Stimulated activated naive CD8-positive, alpha-beta T cell treated with anti-CD3 and anti-CD28 coated beads, Interleukin-15, Interleukin-2, amounts not matched to agents 100 ng/mL and 50 ng/mL, for 24 hours (primary cell): ENCODE measurements at regions not wholly inside any gene's neighbourhood (a gene's known extent, or its start where the extent isn't known, plus 50 kb on each side); places are given as distances from the start of the nearest gene placed in this dataset.
"Not testable (repeated sequence)": the region's sequence is repeated elsewhere in the genome, so short reads cannot be mapped to it uniquely, and the experiment has no call there.

Experiments
- H3K27ac Mint-ChIP-seq: one replicate; pipeline ENCODE4 v1.8.0; 2021; ENCODE audit warnings: mild to moderate bottlenecking, mixed read lengths
- H3K27me3 Mint-ChIP-seq: one replicate; pipeline ENCODE4 v1.8.0; 2021; ENCODE audit warnings: mixed read lengths
- H3K36me3 Mint-ChIP-seq: one replicate; pipeline ENCODE4 v1.8.0; 2021; ENCODE audit warnings: low read depth, mixed read lengths
- H3K4me1 Mint-ChIP-seq: one replicate; pipeline ENCODE4 v1.8.0; 2021; ENCODE audit warnings: low read depth, mixed read lengths
- H3K4me3 Mint-ChIP-seq: one replicate; pipeline ENCODE4 v1.8.0; 2021; ENCODE audit warnings: mild to moderate bottlenecking, mixed read lengths
- H3K9me3 Mint-ChIP-seq: one replicate; pipeline ENCODE4 v1.8.0; 2021; ENCODE audit warnings: mixed read lengths

GRCh38 chr6:57822448-57822847, 505.0 kb downstream of the PRIM2 start:
- H3K27me3 Mint-ChIP-seq: peaks cover 40% of the 10 kb centered on the region
- H3K9me3 Mint-ChIP-seq, H3K36me3 Mint-ChIP-seq, H3K27ac Mint-ChIP-seq, H3K4me3 Mint-ChIP-seq, H3K4me1 Mint-ChIP-seq: not testable (repeated sequence)

GRCh38 chr6:57822896-57823358, 505.5 kb downstream of the PRIM2 start:
- no peaks in the 10 kb centered on the region for H3K4me1 Mint-ChIP-seq
- no peak overlapping the region for H3K27ac Mint-ChIP-seq
- no peak overlapping the region for H3K4me3 Mint-ChIP-seq
- H3K9me3 Mint-ChIP-seq: no peaks in the 10 kb centered on the region
- H3K36me3 Mint-ChIP-seq: no peaks in the 10 kb centered on the region
- H3K27me3 Mint-ChIP-seq: peaks cover 37% of the 10 kb centered on the region

GRCh38 chr6:57837622-57838209, 520.3 kb downstream of the PRIM2 start:
- H3K4me1 Mint-ChIP-seq, H3K36me3 Mint-ChIP-seq, H3K9me3 Mint-ChIP-seq, H3K27ac Mint-ChIP-seq, H3K4me3 Mint-ChIP-seq: not testable (repeated sequence)
- peaks cover 14% of the 10 kb centered on the region for H3K27me3 Mint-ChIP-seq

- H3K9me3 Mint-ChIP-seq, H3K4me3 Mint-ChIP-seq, H3K4me1 Mint-ChIP-seq, H3K27ac Mint-ChIP-seq, H3K36me3 Mint-ChIP-seq: not testable (repeated sequence)
- H3K27me3 Mint-ChIP-seq: peaks cover 12% of the 10 kb centered on the region
Measured at GRCh38 chr6:57841551-57841950, 524.1 kb downstream of the PRIM2 start.

GRCh38 chr6:57853745-57854407, 536.4 kb downstream of the PRIM2 start:
- H3K4me3 Mint-ChIP-seq, H3K9me3 Mint-ChIP-seq, H3K4me1 Mint-ChIP-seq, H3K27ac Mint-ChIP-seq, H3K36me3 Mint-ChIP-seq: not testable (repeated sequence)
- peaks cover 19% of the 10 kb centered on the region for H3K27me3 Mint-ChIP-seq

- H3K27ac Mint-ChIP-seq, H3K4me3 Mint-ChIP-seq, H3K36me3 Mint-ChIP-seq, H3K27me3 Mint-ChIP-seq, H3K4me1 Mint-ChIP-seq, H3K9me3 Mint-ChIP-seq: not testable (repeated sequence)
Measured at GRCh38 chr6:57860481-57861315, 543.3 kb downstream of the PRIM2 start.

GRCh38 chr6:57870083-57870482, 552.7 kb downstream of the PRIM2 start:
- not testable (repeated sequence) for H3K36me3 Mint-ChIP-seq, H3K9me3 Mint-ChIP-seq, H3K27me3 Mint-ChIP-seq, H3K27ac Mint-ChIP-seq, H3K4me1 Mint-ChIP-seq, H3K4me3 Mint-ChIP-seq

GRCh38 chr6:57873424-57873823, 556.0 kb downstream of the PRIM2 start:
- H3K9me3 Mint-ChIP-seq, H3K27ac Mint-ChIP-seq, H3K4me1 Mint-ChIP-seq, H3K27me3 Mint-ChIP-seq, H3K36me3 Mint-ChIP-seq, H3K4me3 Mint-ChIP-seq: not testable (repeated sequence)

GRCh38 chr6:57876659-57877058, 559.2 kb downstream of the PRIM2 start:
- not testable (repeated sequence) for H3K4me1 Mint-ChIP-seq, H3K4me3 Mint-ChIP-seq, H3K27me3 Mint-ChIP-seq, H3K9me3 Mint-ChIP-seq, H3K27ac Mint-ChIP-seq, H3K36me3 Mint-ChIP-seq

GRCh38 chr6:57877729-57878128, 560.3 kb downstream of the PRIM2 start:
- H3K4me1 Mint-ChIP-seq, H3K9me3 Mint-ChIP-seq, H3K27me3 Mint-ChIP-seq, H3K4me3 Mint-ChIP-seq, H3K36me3 Mint-ChIP-seq, H3K27ac Mint-ChIP-seq: not testable (repeated sequence)

GRCh38 chr6:57878792-57879191, 561.4 kb downstream of the PRIM2 start:
- not testable (repeated sequence) for H3K36me3 Mint-ChIP-seq, H3K4me1 Mint-ChIP-seq, H3K27ac Mint-ChIP-seq, H3K4me3 Mint-ChIP-seq, H3K9me3 Mint-ChIP-seq, H3K27me3 Mint-ChIP-seq

GRCh38 chr6:57898850-57899249, 581.4 kb downstream of the PRIM2 start:
- not testable (repeated sequence) for H3K27me3 Mint-ChIP-seq, H3K36me3 Mint-ChIP-seq, H3K9me3 Mint-ChIP-seq, H3K4me3 Mint-ChIP-seq, H3K27ac Mint-ChIP-seq, H3K4me1 Mint-ChIP-seq

- H3K9me3 Mint-ChIP-seq, H3K27me3 Mint-ChIP-seq, H3K4me3 Mint-ChIP-seq, H3K36me3 Mint-ChIP-seq, H3K4me1 Mint-ChIP-seq, H3K27ac Mint-ChIP-seq: not testable (repeated sequence)
Measured at GRCh38 chr6:57900687-57901399, 583.4 kb downstream of the PRIM2 start.

GRCh38 chr6:57901445-57901844, 584.0 kb downstream of the PRIM2 start:
- H3K4me1 Mint-ChIP-seq, H3K27me3 Mint-ChIP-seq, H3K36me3 Mint-ChIP-seq, H3K27ac Mint-ChIP-seq, H3K9me3 Mint-ChIP-seq, H3K4me3 Mint-ChIP-seq: not testable (repeated sequence)

- H3K27me3 Mint-ChIP-seq, H3K27ac Mint-ChIP-seq, H3K36me3 Mint-ChIP-seq, H3K4me3 Mint-ChIP-seq, H3K9me3 Mint-ChIP-seq, H3K4me1 Mint-ChIP-seq: not testable (repeated sequence)
Measured at GRCh38 chr6:57904356-57904755, 586.9 kb downstream of the PRIM2 start.
